Thoracic aorta (tissue), 2 donors: ENCODE measurements at regions not wholly inside any gene's neighbourhood (a gene's known extent, or its start where the extent isn't known, plus 50 kb on each side); places are given as distances from the start of the nearest gene placed in this dataset.

Source experiments
- ATAC-seq: fragments of 150-250 bp; one replicate; pipeline ENCODE4 v1.8.0; 2017; ENCODE audit warnings: low read depth; ENCODE audit not compliant: insufficient number of reproducible peaks, low FRiP score
- DNase-seq: peaks from one replicate; pipeline ENCODE4 v3.0.0-alpha.2; 2020; ENCODE audit warnings: low spot score
- H3K27ac ChIP-seq, 2 donors: fragments of 200-600 bp; sonication (generic); 1 replicate in 1 of 2; 2 replicates in 1 of 2; pipeline ENCODE4 v1.5.1; 2016; ENCODE audit warnings: mild to moderate bottlenecking in 2 of 2, moderate library complexity in 2 of 2
- H3K27me3 ChIP-seq: fragments of 200-600 bp; sonication (generic); replicated peaks from 2 replicates; pipeline ENCODE4 v1.6.0; 2016; ENCODE audit warnings: mild to moderate bottlenecking; ENCODE audit not compliant: insufficient read depth
- H3K36me3 ChIP-seq: fragments of 200-600 bp; sonication (generic); one replicate; pipeline ENCODE4 v1.5.1; 2016
- H3K4me1 ChIP-seq, 2 donors: fragments of 200-600 bp; sonication (generic); 1 replicate in 1 of 2; 2 replicates in 1 of 2; pipeline versions ENCODE4 v1.5.1 to v1.6.0; 2016; ENCODE audit warnings: low read depth in 2 of 2, mild to moderate bottlenecking in 1 of 2; ENCODE audit not compliant: control insufficient read depth in 1 of 2
- H3K4me3 ChIP-seq: fragments of 200-600 bp; sonication (generic); 2 replicates; pipeline ENCODE4 v1.5.1; 2016; ENCODE audit warnings: mild to moderate bottlenecking
- H3K9me3 ChIP-seq: fragments of 200-600 bp; sonication (generic); 2 replicates; pipeline ENCODE4 v1.5.1; 2016
- TF ChIP-seq, protein P1 (sequence below): fragments of 200-600 bp; sonication (generic); IDR thresholded peaks from one replicate; pipeline ENCODE4 v1.5.1; 2019; ENCODE audit warnings: antibody characterized with exemption

DNA sequence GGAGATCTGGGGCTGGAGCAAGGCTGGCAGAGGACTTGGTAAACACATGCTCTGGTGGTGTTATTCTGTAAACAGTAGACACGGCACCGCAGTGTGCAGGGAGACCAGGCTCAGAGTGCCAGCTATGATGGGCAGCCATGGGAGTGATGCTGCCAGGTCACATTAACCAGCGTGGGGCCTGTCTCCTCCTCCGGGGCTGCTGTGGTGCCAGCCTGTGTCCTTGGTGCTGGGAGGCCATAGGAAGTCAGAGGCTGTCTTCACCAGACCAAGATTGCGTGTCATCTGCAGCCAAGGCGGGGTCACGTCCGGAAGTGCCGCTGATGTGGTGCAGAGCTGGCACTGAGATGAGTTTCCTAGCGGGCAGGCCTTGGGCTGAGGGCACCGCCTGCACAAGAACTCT is 236.0 kb downstream of the GLRX3 start:
- Histone ChIP-seq H3K27me3 (no peaks in the 10 kb centered on the region), H3K4me3 (no peak overlapping the region), H3K9me3 (no peaks in the 10 kb centered on the region), H3K4me1 (no peaks in the 10 kb centered on the region), H3K36me3 (no peaks in the 10 kb centered on the region), H3K27ac (no peak overlapping the region)
- ATAC-seq (no peak), DNase-seq (no peak)
- TF ChIP-seq, protein P1, sequence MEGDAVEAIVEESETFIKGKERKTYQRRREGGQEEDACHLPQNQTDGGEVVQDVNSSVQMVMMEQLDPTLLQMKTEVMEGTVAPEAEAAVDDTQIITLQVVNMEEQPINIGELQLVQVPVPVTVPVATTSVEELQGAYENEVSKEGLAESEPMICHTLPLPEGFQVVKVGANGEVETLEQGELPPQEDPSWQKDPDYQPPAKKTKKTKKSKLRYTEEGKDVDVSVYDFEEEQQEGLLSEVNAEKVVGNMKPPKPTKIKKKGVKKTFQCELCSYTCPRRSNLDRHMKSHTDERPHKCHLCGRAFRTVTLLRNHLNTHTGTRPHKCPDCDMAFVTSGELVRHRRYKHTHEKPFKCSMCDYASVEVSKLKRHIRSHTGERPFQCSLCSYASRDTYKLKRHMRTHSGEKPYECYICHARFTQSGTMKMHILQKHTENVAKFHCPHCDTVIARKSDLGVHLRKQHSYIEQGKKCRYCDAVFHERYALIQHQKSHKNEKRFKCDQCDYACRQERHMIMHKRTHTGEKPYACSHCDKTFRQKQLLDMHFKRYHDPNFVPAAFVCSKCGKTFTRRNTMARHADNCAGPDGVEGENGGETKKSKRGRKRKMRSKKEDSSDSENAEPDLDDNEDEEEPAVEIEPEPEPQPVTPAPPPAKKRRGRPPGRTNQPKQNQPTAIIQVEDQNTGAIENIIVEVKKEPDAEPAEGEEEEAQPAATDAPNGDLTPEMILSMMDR: no peak

DNA sequence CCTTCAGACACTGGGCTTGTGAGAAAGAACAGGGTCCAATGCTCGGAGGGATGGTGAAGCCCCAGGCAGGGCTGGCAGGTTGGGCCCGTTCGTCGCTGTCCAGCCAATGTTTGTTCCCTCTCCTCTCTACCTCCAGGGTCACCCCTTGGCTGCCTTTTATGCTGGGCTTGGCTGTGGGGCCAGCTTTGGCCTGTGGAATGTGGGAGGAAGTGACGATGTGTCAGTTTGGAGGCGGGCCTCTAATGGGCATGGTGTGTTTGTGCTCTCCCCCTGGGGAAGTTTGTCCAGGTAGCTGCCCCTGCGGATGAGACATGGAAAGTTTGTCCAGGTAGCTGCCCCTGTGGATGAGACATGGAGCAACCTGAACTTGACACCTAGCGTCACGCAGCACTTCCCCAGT is 236.7 kb downstream of the GLRX3 start:
- no peak for ATAC-seq
- no peaks in the 10 kb centered on the region for H3K36me3 ChIP-seq
- H3K4me3 ChIP-seq: no peak overlapping the region
- H3K9me3 ChIP-seq: no peaks in the 10 kb centered on the region
- DNase-seq: no peak
- TF ChIP-seq, protein P1: no peak
- H3K4me1 ChIP-seq: no peaks in the 10 kb centered on the region
- no peak overlapping the region for H3K27ac ChIP-seq
- no peaks in the 10 kb centered on the region for H3K27me3 ChIP-seq

DNA sequence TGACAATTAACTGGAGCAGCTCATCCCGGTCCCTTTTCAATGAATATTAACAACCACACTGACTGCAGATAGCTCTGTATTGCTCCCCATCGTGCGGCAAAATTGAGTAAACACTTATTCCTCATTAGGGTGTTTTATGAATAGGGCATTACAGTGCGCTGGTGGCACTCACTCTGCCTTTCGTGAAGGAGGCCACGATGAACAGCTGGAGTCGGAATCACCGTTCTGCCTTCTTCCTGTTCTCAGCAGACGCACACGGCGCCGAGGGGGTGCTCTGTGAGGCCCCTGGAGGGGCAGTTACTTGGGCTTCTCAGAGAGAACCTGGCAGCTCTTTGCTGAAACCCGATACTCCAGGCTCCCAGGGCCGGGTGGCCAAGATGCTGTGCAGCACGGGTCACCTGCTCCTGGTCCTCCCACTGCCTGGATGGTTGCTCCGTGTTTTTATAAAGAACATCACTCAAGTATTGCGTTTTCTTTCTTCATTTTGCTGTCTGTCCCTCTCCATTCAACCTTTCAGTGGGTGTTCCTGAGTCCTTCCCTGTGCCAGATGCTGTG is 241.9 kb downstream of the GLRX3 start:
- DNase-seq: no peak
- ATAC-seq: no peak
- Histone ChIP-seq H3K36me3 (no peaks in the 10 kb centered on the region), H3K4me1 (no peaks in the 10 kb centered on the region), H3K4me3 (no peak overlapping the region), H3K27me3 (no peaks in the 10 kb centered on the region), H3K9me3 (no peaks in the 10 kb centered on the region), H3K27ac (no peak overlapping the region)
- TF ChIP-seq, protein P1: no peak

DNA sequence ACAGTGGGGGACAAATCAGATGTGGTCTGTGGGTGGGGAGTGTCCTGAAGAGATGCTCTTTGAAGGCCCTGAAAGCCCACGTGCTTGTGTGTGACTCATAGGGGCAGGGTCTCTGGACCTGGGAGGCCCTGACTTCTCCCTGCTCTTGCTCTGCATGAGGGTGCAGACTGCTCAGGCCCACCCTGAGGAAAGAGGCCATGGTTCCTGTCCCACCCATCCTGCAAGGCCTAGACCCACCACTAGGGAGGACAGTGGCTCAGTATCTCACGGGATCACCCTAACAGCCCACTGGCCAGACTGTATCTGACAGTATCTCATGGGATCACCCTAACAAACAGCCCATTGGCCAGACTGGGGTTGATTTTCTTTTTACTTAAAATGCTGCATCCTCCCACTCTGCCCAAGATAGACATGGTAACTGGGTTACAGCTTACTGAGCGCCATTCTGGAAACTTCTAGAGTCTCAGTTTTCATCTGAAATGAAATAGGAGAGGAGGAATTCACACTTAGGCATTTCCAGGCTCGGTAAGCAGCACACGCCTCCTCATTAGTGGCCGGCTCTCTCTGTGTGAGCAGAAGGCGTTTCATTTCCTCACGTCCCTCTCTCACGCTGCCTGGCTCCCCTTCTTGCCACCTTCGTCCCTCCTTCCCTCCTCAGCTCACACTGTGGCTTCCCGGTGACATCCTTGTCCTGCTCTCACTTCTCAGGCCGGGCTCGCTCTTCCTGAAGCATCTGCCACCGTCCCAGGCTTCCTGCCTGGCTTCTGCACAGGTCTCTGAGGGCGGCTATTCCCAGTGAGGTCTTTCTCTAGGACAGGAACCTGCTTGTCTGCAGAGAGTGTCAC is 242.6 kb downstream of the GLRX3 start:
- no peaks in the 10 kb centered on the region for H3K36me3 ChIP-seq
- H3K4me3 ChIP-seq: no peak overlapping the region
- TF ChIP-seq, protein P1: no peak
- no peaks in the 10 kb centered on the region for H3K4me1 ChIP-seq
- no peaks in the 10 kb centered on the region for H3K9me3 ChIP-seq
- no peak for ATAC-seq
- H3K27ac ChIP-seq: no peak overlapping the region
- no peak for DNase-seq
- no peaks in the 10 kb centered on the region for H3K27me3 ChIP-seq

DNA sequence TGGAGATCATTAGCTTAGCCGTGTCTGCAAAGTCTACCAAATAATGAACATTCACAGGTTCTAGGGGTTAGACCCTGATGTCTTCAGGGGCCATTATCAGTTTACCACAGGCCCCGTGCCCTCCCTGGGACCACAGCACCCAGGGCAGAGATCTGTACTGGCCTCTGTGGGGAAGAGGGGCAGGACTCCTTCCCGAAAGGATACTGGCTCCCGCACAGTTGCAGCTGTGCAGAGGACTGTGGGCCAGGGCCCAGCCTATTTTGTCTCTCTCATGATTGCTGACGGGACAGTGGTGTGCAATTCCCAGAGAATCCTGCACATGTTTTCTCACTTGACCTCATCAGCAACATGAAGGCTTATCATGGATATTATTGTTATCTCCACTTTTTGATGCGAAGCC is 243.9 kb downstream of the GLRX3 start:
- H3K27me3 ChIP-seq: no peaks in the 10 kb centered on the region
- ATAC-seq (no peak), DNase-seq (no peak)
- TF ChIP-seq, protein P1: no peak
- H3K36me3 ChIP-seq: no peaks in the 10 kb centered on the region
- peaks cover 0 to 3% of the 10 kb centered on the region in 2 donors for H3K4me1 ChIP-seq
- H3K27ac ChIP-seq: no peak overlapping the region
- H3K9me3 ChIP-seq: no peaks in the 10 kb centered on the region
- no peak overlapping the region for H3K4me3 ChIP-seq
